H9 (cell line): ENCODE measurements at regions not wholly inside any gene's neighbourhood (a gene's known extent, or its start where the extent isn't known, plus 50 kb on each side); places are given as distances from the start of the nearest gene placed in this dataset.
A peak's percentile ranks its signal among the peaks of the same experiment; 100 is the strongest.

Experiments
- DNase-seq: peaks from one replicate; pipeline ENCODE4 v3.0.0-alpha.2; 2017
- H2AFZ ChIP-seq: one replicate; pipeline ENCODE4 v1.6.1; 2013; ENCODE audit warnings: mild to moderate bottlenecking, low read length, control low read depth, moderate library complexity
- H2AK5ac ChIP-seq: 2 replicates; pipeline ENCODE4 v1.6.1; 2013; ENCODE audit warnings: low read length, control low read depth, mixed read lengths; ENCODE audit not compliant: insufficient read length
- H2BK120ac ChIP-seq: one replicate; pipeline ENCODE4 v1.6.1; 2013; ENCODE audit warnings: low read depth, mild to moderate bottlenecking, low read length, control low read depth, inconsistent platforms; ENCODE audit not compliant: poor library complexity, severe bottlenecking
- H2BK12ac ChIP-seq: 2 replicates; pipeline ENCODE4 v1.6.1; 2013; ENCODE audit warnings: low read length, control low read depth, mixed read lengths, low read depth; ENCODE audit not compliant: insufficient read length
- H2BK15ac ChIP-seq: 2 replicates; pipeline ENCODE4 v1.6.1; 2013; ENCODE audit warnings: low read depth, low read length, control low read depth
- H2BK20ac ChIP-seq: one replicate; pipeline ENCODE4 v1.6.1; 2013; ENCODE audit warnings: low read depth, mild to moderate bottlenecking, low read length, control low read depth, inconsistent platforms; ENCODE audit not compliant: poor library complexity, severe bottlenecking
- H2BK5ac ChIP-seq: 2 replicates; pipeline ENCODE4 v1.6.1; 2013; ENCODE audit warnings: low read length, control low read depth, mixed read lengths; ENCODE audit not compliant: insufficient read length
- H3K14ac ChIP-seq: 2 replicates; pipeline ENCODE4 v1.6.1; 2013; ENCODE audit warnings: low read length, control low read depth; ENCODE audit not compliant: insufficient read depth
- H3K18ac ChIP-seq: 2 replicates; pipeline ENCODE4 v1.6.1; 2013; ENCODE audit warnings: low read depth, mild to moderate bottlenecking, mixed read lengths, low read length, control low read depth; ENCODE audit not compliant: insufficient read length
- H3K23ac ChIP-seq: 2 replicates; pipeline ENCODE4 v1.6.1; 2013; ENCODE audit warnings: low read length, control low read depth, mixed read lengths, low read depth; ENCODE audit not compliant: insufficient read length
- H3K23me2 ChIP-seq: 2 replicates; pipeline ENCODE4 v1.6.1; 2013; ENCODE audit warnings: low read depth, mild to moderate bottlenecking, mixed read lengths, low read length, control low read depth; ENCODE audit not compliant: insufficient read length, poor library complexity, severe bottlenecking
- H3K27ac ChIP-seq: 2 replicates; pipeline ENCODE4 v1.5.1; 2013; ENCODE audit warnings: low read length, control low read depth, mixed read lengths, low read depth; ENCODE audit not compliant: insufficient read length
- H3K27me3 ChIP-seq: 2 replicates; pipeline ENCODE4 v1.6.1; 2013; ENCODE audit warnings: low read length, control low read depth, inconsistent platforms; ENCODE audit not compliant: insufficient read depth
- H3K4ac ChIP-seq: 2 replicates; pipeline ENCODE4 v1.6.1; 2013; ENCODE audit warnings: low read depth, mild to moderate bottlenecking, control low read depth, inconsistent platforms, low read length, moderate library complexity
- H3K4me1 ChIP-seq: 2 replicates; pipeline ENCODE4 v1.6.1; 2013; ENCODE audit warnings: low read length, control low read depth, inconsistent platforms; ENCODE audit not compliant: insufficient read depth
- H3K4me2 ChIP-seq: 2 replicates; pipeline ENCODE4 v1.6.1; 2013; ENCODE audit warnings: low read length, control low read depth, mixed read lengths; ENCODE audit not compliant: insufficient read length, insufficient read depth
- H3K56ac ChIP-seq: 2 replicates; pipeline ENCODE4 v1.6.1; 2013; ENCODE audit warnings: low read depth, mild to moderate bottlenecking, mixed read lengths, low read length, control low read depth; ENCODE audit not compliant: insufficient read length
- H3K79me1 ChIP-seq: 2 replicates; pipeline ENCODE4 v1.6.1; 2013; ENCODE audit warnings: low read depth, mild to moderate bottlenecking, moderate library complexity, low read length, control low read depth, inconsistent platforms; ENCODE audit not compliant: insufficient read depth, poor library complexity, severe bottlenecking
- H3K79me2 ChIP-seq: 2 replicates; pipeline ENCODE4 v1.6.1; 2013; ENCODE audit warnings: low read length, control low read depth, inconsistent platforms; ENCODE audit not compliant: insufficient read depth
- H3K9ac ChIP-seq: 2 replicates; pipeline ENCODE4 v1.6.1; 2013; ENCODE audit warnings: low read length, control low read depth, mixed read lengths; ENCODE audit not compliant: insufficient read length; ENCODE audit errors: extremely low read depth
- H3K9me3 ChIP-seq: one replicate; pipeline ENCODE4 v1.6.1; 2013; ENCODE audit warnings: low read depth, low read length, inconsistent platforms; ENCODE audit not compliant: control insufficient read depth
- H3T11ph ChIP-seq: one replicate; pipeline ENCODE4 v1.6.1; 2013; ENCODE audit warnings: mild to moderate bottlenecking, low read length, control low read depth, inconsistent platforms
- H4K20me1 ChIP-seq: one replicate; pipeline ENCODE4 v1.6.1; 2013; ENCODE audit not compliant: control insufficient read depth, insufficient read length, insufficient read depth
- H4K5ac ChIP-seq: 2 replicates; pipeline ENCODE4 v1.6.1; 2013; ENCODE audit warnings: low read depth, mild to moderate bottlenecking, mixed read lengths, low read length, control low read depth; ENCODE audit not compliant: insufficient read length
- H4K8ac ChIP-seq: replicated peaks from 2 replicates; pipeline ENCODE4 v1.6.1; 2013; ENCODE audit warnings: low read length, control low read depth, mixed read lengths, low read depth; ENCODE audit not compliant: insufficient read length
- H4K91ac ChIP-seq: 2 replicates; pipeline ENCODE4 v1.6.1; 2013; ENCODE audit warnings: low read depth, mild to moderate bottlenecking, moderate library complexity, mixed read lengths, low read length, control low read depth; ENCODE audit not compliant: insufficient read length
- H3K27ac Mint-ChIP-seq, 3 experiments: 2 replicates in 2 of 3; 3 replicates in 1 of 3; pipeline ENCODE4 v1.8.0; 2020 to 2021; ENCODE audit warnings: mixed read lengths in 3 of 3, mild to moderate bottlenecking in 1 of 3, moderate library complexity in 1 of 3
- H3K27me3 Mint-ChIP-seq: 2 replicates; pipeline ENCODE4 v1.8.0; 2021; ENCODE audit warnings: low read depth, mild to moderate bottlenecking, moderate library complexity, mixed read lengths
- H3K36me3 Mint-ChIP-seq, 3 experiments: 2 replicates in 2 of 3; 3 replicates in 1 of 3; pipeline ENCODE4 v1.8.0; 2020 to 2021; ENCODE audit warnings: low read depth in 3 of 3, mixed read lengths in 3 of 3; ENCODE audit not compliant: insufficient read depth in 1 of 3
- H3K4me1 Mint-ChIP-seq, 2 experiments: 2 replicates each; pipeline ENCODE4 v1.8.0; 2020; ENCODE audit warnings: mixed read lengths in 2 of 2
- H3K4me3 Mint-ChIP-seq, 2 experiments: 2 replicates in 1 of 2; 3 replicates in 1 of 2; pipeline ENCODE4 v1.8.0; 2020 to 2021; ENCODE audit warnings: mild to moderate bottlenecking in 2 of 2, mixed read lengths in 2 of 2, moderate library complexity in 1 of 2
- H3K9me3 Mint-ChIP-seq, 2 experiments: 2 replicates in 1 of 2; 3 replicates in 1 of 2; pipeline ENCODE4 v1.8.0; 2020; ENCODE audit warnings: mild to moderate bottlenecking in 2 of 2, mixed read lengths in 2 of 2, moderate library complexity in 1 of 2
- WGBS: extraction: QIAGEN DNeasy Blood & Tissue Kit; methylation state at CpG from one replicate; pipeline ENCODE4 v1.1.7; 2013; ENCODE audit warnings: missing lambda C conversion rate, low lambda C conversion rate, mixed read lengths; ENCODE audit not compliant: insufficient read length; ENCODE audit errors: extremely low coverage; 5-methylcytosine and 5-hydroxymethylcytosine counted together
- TF ChIP-seq, protein P1 (sequence below): fragments of 200-600 bp; sonication (generic); conservative IDR thresholded peaks from 3 replicates; pipeline ENCODE4 v1.8.0; 2021; ENCODE audit warnings: antibody characterized with exemption, mild to moderate bottlenecking

DNA sequence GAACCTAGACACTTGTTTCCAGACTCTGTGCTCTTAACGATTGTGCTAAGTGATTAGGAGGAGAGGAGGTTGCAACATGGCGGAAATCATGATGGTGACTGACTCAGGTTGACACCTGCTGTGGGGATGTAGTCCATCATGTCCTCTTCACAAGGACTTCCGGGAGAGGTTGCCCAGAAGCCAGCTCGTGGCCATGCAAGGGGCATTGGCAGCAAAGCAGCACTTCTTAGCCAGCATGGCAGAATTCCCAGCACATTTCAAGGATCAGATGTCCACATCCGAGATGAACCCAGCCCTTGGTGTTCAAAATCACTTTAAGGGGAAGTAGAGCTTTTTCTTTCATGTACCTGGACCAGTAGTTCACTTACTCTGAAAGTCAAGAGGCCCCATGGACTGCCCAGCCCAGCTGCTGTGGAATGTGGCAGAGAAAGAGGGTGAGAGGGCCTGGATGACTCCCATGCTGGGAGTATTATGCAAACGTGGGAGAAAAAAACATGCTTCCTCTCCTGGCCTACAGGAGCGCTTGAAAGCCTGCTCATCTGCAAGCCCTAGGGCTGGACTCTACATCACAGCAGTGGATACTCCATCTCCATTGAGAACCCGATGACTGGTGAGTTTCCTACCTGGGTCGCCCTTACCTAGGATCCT is 65.5 kb downstream of the IRX6 start:
- Histone ChIP-seq H3K4me2 (no peak overlapping the region), H2BK5ac (no peak overlapping the region), H3K79me2 (no peaks in the 10 kb centered on the region), H2BK20ac (no peak overlapping the region), H3K27me3 (no peaks in the 10 kb centered on the region), H3K4ac (no peak overlapping the region), H3K23me2 (no peaks in the 10 kb centered on the region), H3K27ac (no peak overlapping the region), H4K91ac (no peak overlapping the region), H3K18ac (no peak overlapping the region), H3K23ac (no peak overlapping the region), H3T11ph (no peak overlapping the region), H3K9me3 (no peaks in the 10 kb centered on the region), H3K79me1 (no peaks in the 10 kb centered on the region), H3K56ac (no peak overlapping the region), H2BK12ac (no peak overlapping the region), H4K20me1 (no peaks in the 10 kb centered on the region), H4K5ac (no peak overlapping the region), H3K9ac (no peak overlapping the region), H2AK5ac (no peak overlapping the region), H2BK120ac (no peak overlapping the region), H3K4me1 (peaks cover 10% of the 10 kb centered on the region; the same call in 1 of the 2 replicates), H2AFZ (no peak overlapping the region), H2BK15ac (no peak overlapping the region), H3K14ac (no peak overlapping the region), H4K8ac (no peak overlapping the region)
- TF ChIP-seq, protein P1, sequence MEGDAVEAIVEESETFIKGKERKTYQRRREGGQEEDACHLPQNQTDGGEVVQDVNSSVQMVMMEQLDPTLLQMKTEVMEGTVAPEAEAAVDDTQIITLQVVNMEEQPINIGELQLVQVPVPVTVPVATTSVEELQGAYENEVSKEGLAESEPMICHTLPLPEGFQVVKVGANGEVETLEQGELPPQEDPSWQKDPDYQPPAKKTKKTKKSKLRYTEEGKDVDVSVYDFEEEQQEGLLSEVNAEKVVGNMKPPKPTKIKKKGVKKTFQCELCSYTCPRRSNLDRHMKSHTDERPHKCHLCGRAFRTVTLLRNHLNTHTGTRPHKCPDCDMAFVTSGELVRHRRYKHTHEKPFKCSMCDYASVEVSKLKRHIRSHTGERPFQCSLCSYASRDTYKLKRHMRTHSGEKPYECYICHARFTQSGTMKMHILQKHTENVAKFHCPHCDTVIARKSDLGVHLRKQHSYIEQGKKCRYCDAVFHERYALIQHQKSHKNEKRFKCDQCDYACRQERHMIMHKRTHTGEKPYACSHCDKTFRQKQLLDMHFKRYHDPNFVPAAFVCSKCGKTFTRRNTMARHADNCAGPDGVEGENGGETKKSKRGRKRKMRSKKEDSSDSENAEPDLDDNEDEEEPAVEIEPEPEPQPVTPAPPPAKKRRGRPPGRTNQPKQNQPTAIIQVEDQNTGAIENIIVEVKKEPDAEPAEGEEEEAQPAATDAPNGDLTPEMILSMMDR = no peak
- H3K9me3 Mint-ChIP-seq = no peaks in the 10 kb centered on the region; a peak in 1 of 5 replicates
- H3K27me3 Mint-ChIP-seq = no peaks in the 10 kb centered on the region
- DNase-seq = no peak
- peak overlapping the region in 1 of 3 experiments; percentile 39; a peak in 1 of 7 replicates for H3K27ac Mint-ChIP-seq
- H3K4me3 Mint-ChIP-seq = no peak overlapping the region
- peaks cover 37 to 42% of the 10 kb centered on the region in 2 experiments for H3K4me1 Mint-ChIP-seq
- H3K36me3 Mint-ChIP-seq = no peaks in the 10 kb centered on the region
- WGBS = no CpG with 5 or more reads among the region's 9 CpGs
